T1000 (cell line): ENCODE measurements at regions not wholly inside any gene's neighbourhood (a gene's known extent, or its start where the extent isn't known, plus 50 kb on each side); places are given as distances from the start of the nearest gene placed in this dataset.
"Not testable (repeated sequence)": the region's sequence is repeated elsewhere in the genome, so short reads cannot be mapped to it uniquely, and the experiment has no call there.

ENCODE experiments used
- DNase-seq: peaks from one replicate; lab custom pipeline; 2025; ENCODE audit warnings: mixed read lengths; lab: John Stamatoyannopoulos, UW

GRCh38 chr7:118801366-118801765, 576.9 kb downstream of the ANKRD7 start:
- DNase-seq = no peak

GRCh38 chr7:118802726-118803125, 578.2 kb downstream of the ANKRD7 start:
- DNase-seq = no peak

- DNase-seq = no peak
These were observed 601.7 kb downstream of the ANKRD7 start for GRCh38 chr7:118826246-118826645.

GRCh38 chr7:118836933-118837332, 612.4 kb downstream of the ANKRD7 start:
- DNase-seq = no peak

- no peak for DNase-seq
These were observed 615.0 kb downstream of the ANKRD7 start for GRCh38 chr7:118839515-118839914.

- no peak for DNase-seq
These were observed 619.0 kb downstream of the ANKRD7 start for GRCh38 chr7:118843456-118843855.

GRCh38 chr7:118844748-118845147, 620.2 kb downstream of the ANKRD7 start:
- DNase-seq = no peak

- DNase-seq = no peak
These were observed 621.3 kb downstream of the ANKRD7 start for GRCh38 chr7:118845791-118846190.

GRCh38 chr7:118846977-118847376, 622.5 kb downstream of the ANKRD7 start:
- DNase-seq = no peak

GRCh38 chr7:118855290-118855689, 630.8 kb downstream of the ANKRD7 start:
- DNase-seq = no peak

GRCh38 chr7:118858651-118859149, 634.2 kb downstream of the ANKRD7 start:
- no peak for DNase-seq

- DNase-seq = no peak
These were observed 637.1 kb downstream of the ANKRD7 start for GRCh38 chr7:118861581-118861980.

- DNase-seq = no peak
These were observed 638.2 kb downstream of the ANKRD7 start for GRCh38 chr7:118862740-118863139.

- no peak for DNase-seq
These were observed 639.5 kb downstream of the ANKRD7 start for GRCh38 chr7:118863966-118864365.

GRCh38 chr7:118867860-118868259, 643.4 kb downstream of the ANKRD7 start:
- DNase-seq = no peak

- DNase-seq = not testable (repeated sequence)
These were observed 644.6 kb downstream of the ANKRD7 start for GRCh38 chr7:118869141-118869540.

GRCh38 chr7:118870187-118870586, 645.7 kb downstream of the ANKRD7 start:
- no peak for DNase-seq

- no peak for DNase-seq
These were observed 648.1 kb downstream of the ANKRD7 start for GRCh38 chr7:118872568-118872967.

- DNase-seq = no peak
These were observed 652.7 kb downstream of the ANKRD7 start for GRCh38 chr7:118877187-118877586.

- DNase-seq = no peak
These were observed 653.8 kb downstream of the ANKRD7 start for GRCh38 chr7:118878336-118878735.

- no peak for DNase-seq
These were observed 673.8 kb downstream of the ANKRD7 start for GRCh38 chr7:118898284-118898683.

- no peak for DNase-seq
These were observed 678.1 kb downstream of the ANKRD7 start for GRCh38 chr7:118902600-118902999.

- DNase-seq = no peak
These were observed 683.5 kb downstream of the ANKRD7 start for GRCh38 chr7:118907911-118908527.

GRCh38 chr7:118916120-118916519, 691.6 kb downstream of the ANKRD7 start:
- DNase-seq = not testable (repeated sequence)
